ENCODE measurements at regions not wholly inside any gene's neighbourhood (a gene's known extent, or its start where the extent isn't known, plus 50 kb on each side); places are given as distances from the start of the nearest gene placed in this dataset.
"Not testable (repeated sequence)": the region's sequence is repeated elsewhere in the genome, so short reads cannot be mapped to it uniquely, and the experiment has no call there.

DNA sequence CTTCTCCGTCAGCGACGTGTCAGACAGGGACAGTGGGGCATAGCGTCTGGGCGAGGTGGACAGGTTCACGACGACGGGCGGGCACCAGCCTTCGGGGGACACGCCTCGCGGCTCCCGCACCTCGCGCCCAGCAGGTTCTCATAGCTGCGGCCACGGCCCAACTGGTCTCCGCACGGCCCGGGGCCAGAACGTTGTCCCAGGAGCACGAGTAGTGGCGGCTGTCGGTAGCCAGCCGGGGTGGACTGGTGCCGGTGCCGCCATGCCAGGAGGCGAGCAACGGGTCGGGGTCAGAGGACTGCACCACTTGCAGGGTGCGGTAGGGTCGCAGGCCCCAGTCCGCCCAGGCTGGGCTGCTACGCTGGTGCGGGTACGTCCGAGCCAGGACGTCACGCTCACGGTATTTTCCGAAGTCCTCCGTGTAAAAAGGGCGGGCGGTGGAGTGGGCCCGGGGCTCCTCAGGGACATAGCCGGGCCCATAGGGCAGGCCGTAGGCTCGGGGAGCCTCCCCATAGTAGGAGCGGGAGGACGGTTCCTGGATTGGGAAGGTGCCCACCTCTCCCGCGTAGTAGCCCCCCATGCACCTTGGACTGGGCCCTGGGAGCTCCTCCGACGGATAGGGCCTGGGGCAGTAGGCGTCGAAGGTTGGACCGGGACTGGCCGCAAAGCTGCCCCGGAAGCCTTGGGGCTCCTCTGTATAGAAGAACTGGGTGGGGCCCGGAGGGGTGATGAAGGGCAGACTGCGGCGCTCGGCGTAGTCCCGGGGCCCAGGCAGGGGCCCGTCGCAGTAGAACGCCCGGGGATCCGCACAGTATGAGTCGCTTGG is 301.2 kb downstream of the CCDC74A start:
- not testable (repeated sequence) for FAIRE-seq

DNA sequence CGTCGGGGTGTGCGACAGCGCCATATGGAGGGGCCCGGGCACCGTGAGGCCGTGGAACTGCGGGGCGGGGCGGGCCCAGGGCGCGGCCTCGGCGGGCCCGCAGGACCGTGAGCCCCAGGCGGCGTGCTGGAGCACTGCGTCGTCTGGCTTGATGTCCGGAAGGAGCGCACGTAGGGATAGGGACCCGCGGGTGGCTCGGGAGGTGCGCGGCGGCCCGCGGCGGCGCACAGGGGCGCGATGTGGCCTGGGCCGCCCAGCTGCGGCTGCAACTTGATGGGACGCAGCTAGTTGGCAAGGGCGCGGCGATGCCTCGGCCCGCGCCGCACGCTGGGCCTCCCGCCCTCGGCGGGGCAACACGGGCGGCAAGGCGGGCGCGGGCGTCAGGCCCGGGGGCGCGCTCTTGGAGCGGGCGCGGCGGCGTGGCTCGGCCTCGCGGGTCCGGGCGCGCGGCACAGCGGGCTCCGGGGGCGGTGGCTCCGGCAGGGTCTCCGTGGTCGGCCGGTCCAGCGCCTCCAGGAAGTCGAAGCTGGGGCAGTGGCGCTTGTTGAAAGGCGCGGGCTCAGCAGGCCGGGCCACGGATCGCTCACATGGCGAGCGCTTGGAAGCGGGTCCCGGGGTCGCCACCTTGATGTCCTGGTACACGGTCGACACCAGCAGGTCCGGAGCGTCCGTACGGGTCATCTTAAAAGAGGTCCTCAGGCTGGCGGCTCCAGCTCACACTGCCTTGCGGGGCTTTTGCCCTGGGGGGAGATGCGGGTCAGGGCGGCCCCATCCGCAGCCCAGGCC is 302.0 kb downstream of the CCDC74A start:
- not testable (repeated sequence) for FAIRE-seq

DNA sequence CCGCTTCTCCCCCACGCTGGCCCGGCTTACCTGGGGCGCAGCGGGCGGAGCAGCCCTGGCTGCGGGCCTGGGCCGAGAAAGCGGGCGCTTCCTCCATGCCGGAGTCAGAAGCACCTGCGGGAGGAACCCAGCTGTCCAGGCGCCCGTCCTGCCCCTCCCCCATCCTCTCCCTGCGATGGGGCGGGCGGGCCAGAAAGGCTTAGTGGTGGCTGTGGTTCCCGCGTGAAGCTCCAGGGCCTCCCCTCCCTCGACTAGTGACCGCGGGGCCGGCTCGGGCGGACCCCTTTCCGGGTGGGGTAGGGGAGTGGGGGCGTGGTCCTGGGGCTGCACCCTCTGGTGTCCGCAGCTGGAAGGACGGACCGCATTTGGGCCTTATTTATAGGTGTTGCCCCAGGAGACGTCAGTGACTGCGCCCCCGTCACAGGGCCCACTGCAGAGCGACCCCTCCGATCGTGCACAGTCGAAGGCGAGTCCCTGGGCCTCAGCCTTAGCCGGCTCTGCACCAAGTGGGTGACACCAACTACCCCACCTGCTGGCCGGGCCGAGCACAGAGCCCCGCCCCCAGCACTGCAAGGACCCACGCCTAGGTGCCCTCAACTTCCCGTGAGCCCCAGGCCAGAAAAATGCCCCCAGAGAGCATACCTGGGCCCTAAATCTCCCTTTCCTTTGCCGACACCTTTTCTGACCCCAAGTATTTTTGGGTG is 302.7 kb downstream of the CCDC74A start:
- FAIRE-seq = not testable (repeated sequence)

DNA sequence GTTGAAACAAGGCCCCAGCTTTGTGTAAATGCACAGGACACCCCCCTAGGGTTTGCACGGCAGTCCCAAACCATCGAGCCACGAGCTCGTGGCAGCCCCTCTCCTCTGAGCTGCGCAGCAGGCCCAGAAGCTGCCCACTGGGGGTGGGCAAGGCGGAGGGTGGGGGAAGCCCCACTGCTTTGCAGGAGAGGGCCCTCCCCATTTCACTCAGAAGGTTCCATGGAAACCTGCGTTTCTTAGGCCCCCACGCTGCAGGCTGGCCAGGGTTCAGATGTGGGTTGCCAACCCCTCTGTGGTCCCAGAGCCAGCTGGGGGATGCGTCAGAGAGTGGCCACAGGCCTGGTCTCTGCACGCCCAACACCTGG is 303.2 kb downstream of the CCDC74A start:
- not testable (repeated sequence) for FAIRE-seq

DNA sequence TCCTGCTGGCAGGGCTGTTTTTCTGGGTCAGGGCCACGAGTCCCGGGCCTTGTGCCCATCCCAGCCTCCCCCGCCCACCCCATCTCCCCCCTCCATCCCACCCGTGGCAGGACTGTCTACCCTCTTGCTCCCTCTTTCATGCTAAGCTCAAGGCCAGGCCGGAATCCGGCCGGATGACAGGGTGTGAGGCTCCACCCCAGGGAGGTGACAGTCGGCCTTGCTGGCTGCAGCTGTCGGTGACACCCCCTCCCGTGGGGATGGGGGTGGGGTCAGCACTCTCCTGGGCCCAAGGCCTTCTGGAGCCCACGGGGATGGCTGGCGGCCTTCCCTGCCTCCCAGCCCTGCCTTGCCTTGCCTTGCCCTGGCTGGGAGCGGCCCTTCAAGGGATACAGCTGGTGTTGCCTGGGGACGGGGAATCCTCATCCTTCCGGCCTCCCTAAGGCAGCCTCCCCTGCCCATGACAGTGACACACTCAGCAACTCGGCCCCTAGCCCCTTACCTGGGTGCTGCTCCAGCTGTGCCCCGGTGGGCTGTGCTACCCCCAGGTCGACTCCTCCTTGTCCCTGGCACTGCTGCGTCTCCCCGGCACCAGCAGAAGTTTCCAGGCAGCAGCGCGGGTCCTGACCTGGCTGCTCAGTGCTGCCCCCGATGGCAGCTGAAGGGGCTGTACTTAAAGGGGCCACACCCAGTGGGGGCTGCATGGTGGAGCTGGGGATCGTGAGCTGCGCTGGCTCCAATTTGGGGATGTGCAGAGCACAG is 303.9 kb downstream of the CCDC74A start:
- not testable (repeated sequence) for FAIRE-seq

DNA sequence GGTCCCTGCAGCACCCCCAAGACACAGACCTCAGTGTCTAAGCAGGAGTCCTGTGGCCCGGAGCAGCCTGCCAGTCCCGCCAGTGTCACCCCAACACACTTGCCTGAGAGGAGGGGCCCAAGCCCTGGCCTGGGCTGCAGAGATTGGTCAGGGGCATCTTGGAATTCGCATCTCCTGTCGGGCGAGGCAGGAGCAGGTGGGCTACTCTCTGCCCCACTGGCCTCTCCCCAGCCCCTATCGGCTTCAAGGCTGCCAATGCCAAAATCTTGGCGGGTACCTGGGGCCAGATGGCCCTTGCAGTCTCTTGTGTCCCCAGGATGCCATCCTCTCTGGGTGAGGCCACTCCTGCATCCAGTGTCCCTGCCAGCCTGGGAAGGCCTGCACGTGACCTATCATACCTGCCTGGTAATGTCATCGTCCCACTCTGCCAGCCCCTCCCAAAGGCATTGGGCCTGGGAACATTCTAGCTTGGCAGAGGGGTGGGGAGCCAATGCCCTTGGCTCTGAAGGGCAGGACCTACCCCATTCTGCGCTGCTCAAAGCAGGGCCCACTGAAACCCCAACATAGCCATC is 304.6 kb downstream of the CCDC74A start:
- not testable (repeated sequence) for FAIRE-seq

DNA sequence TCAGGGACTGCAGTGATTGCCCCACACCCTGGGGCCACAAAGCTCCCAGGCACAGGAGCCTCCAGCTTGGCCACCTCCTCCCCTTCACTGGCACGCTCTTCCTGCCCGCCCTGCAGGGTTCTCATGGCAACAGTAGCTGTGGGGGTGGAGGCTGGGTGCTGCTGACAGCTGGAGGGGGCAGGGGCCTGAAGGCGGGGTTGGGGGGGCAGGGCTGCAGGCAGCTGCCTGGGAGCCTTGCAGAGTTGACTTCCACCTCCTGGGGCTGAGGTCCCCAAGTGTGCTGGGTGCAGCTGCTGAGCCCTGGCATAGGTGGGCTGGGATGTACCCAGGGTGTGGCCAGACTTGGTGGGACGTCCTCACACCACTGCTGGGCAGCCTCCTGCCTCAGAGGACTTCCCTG is 305.2 kb downstream of the CCDC74A start:
- FAIRE-seq = not testable (repeated sequence)

DNA sequence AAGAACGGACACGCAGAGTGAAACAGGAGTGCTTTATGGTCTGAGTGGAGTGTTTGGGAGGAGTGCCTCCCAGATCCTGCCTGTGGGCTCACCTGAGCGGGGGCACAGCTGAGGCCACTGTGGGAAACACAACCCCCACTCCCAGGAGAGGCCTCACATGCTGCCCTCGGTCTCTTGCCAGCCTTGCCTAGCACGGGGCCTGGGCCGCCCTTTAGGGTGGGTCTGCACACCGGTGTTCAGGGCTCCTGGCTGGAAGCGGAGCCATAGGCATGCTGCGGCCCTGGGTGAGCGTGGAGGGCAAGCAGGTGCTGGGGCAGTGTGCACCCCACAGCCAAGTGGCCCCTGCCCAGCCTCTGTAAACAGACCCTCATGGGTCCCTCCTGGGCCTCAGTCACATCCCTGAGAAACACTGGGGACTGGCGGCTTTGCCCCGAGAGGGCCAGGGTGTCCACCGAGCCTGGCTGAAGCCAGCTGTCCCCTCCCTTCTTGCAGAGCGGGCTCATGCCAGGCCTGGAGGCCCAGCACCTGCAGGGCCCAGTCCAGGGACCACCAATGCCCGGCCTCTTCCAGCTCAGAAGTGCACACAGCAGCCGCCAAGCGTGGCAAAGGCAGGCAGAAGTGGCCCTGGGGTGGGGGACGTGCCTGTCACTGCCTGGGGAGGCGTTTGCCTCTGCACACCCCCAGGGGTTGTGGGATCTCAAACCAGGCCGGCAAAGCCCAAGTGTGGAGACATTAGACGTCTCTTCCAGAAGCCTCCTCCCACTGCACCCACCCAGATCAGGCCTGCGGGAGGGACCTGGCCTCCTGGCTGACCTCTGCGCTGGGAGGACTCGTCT is 305.9 kb downstream of the CCDC74A start:
- not testable (repeated sequence) for FAIRE-seq

DNA sequence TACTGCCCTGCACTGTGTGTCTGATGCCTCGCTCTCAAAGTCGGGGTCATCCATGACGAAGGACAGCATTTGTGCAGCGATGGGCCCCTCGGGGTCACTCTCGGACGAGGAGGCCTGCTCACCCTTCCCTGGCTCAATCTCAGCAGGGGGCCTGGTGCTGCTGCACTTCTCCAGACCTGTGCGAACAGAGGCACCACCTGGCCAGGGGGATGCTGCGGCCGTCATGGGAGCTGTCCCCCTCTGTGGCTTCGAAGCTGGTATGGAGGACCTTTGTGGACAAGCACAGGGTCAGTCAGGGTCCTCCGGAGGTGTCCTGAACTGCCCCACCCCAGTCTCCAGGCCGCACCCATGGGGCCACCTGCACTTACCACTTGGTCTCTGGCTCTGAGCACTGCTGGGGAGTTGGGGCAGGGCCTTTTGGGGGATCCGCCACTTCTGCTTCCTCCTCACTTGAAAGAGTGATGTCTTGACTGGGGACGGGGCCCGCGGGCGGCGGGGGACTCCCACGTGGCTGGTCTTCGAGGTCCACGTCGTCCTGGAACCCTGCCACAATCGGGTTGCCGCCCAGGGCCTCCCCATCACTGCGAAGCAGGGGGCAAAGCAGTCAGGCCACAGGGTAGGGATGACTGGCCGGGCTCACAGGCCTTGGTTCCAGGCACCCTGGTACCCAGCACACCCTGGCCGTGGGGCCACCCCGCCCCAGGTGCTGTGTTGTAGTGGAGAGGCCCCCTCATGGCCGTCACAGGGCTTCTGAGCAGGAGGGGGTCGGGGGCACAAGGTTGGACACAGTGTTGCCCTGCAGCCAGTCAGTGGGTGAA is 306.7 kb downstream of the CCDC74A start:
- FAIRE-seq = not testable (repeated sequence)

DNA sequence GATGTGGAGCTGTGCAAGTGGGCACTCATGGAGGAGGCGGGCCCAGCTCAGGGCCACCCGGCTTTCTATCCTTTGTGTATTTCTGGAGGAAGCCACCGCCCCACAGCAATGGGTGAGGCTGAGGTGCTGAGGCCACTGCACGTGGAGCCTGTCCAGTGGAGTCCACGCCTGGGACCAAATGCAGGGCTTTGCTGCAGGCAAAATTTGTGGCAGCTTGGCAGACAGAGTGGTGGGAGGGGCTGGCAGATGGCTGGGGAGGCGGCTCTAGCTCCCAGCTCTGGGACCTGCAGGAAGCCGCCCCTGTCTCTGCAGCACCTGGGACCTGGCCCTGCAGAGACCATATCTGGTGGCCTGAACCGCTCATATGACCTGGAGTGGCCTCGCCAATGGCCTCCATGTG is 307.3 kb downstream of the CCDC74A start:
- not testable (repeated sequence) for FAIRE-seq

DNA sequence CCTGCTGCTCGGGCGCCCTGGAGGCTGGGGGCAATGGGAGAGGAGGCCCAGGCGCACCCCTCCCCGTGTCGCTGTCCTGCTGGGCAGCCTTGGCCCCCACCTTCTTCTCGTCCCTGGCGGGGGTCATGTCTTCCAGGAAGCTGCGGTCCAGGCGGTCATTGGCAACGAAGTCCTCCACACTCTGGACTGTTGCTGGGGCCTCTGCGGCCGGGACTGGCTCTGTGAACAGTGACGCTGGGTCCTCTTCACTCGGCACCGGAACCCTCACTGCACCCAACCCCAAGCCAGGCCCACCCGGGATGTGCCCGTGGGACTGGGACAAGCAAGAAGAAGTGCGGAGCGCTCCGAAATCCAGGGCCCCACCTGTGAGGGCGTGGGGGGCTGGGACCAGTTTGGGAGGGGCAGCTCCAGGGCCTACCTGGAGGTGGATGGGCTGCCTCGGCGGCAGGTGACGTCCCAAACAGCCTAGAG is 308.0 kb downstream of the CCDC74A start:
- FAIRE-seq = no peak

DNA sequence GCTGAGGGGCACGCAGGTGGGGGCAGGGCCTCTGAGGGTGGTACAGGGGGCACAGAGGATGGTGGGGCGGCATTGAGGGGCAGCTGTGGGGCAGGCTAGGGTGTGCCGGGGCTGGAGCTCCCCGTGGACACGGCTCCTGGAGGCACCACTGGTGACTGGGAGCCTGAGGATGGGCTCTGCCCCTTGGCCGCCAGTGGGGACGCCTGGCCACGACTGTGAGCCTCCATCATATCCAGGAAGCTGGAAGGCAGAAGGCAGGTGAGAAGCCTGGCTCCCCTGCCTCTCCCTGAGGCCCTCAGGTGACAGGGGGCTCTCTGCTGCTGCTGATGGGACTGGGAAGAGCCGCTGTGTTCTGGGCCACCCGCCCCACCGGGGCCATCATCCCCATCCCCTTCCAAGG is 308.4 kb downstream of the CCDC74A start:
- FAIRE-seq = not testable (repeated sequence)

DNA sequence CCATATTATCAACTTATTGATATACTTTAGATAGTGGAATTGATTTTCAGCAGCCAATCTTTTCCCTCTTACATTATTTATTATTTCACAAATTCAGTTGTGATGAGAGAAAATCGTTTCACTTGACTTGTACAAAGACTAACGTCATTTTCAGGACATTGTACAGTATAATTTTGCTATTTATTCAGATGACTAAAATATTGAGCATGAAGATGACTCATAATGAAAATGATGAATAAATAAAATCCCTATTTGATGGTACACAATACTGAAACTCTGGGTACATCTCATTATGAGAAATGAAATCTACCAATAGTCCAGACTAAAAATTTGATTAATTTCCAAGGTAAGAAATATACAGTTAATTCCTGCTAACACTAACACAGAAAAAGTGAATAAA is 316.4 kb downstream of the CCDC74A start:
- FAIRE-seq = not testable (repeated sequence)

DNA sequence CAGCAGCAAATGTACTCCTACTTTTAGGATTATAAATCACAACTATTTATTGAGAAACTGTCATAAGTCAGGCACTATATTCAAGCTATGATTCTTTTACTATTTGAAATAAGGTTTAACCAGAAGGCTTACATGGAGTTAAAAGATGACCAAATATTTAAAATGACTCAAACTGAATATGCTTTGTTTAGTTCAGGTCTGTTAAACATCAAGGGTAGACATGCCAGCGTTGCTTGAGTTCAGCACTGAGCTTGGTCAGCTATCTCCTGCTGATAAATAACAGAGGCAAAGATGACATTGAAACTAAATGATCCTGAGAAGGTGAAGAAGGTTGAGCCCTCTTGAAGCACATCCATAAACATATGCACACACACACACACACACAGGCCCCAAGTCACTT is 305.6 kb downstream of the ANKRD30BL start:
- not testable (repeated sequence) for FAIRE-seq

DNA sequence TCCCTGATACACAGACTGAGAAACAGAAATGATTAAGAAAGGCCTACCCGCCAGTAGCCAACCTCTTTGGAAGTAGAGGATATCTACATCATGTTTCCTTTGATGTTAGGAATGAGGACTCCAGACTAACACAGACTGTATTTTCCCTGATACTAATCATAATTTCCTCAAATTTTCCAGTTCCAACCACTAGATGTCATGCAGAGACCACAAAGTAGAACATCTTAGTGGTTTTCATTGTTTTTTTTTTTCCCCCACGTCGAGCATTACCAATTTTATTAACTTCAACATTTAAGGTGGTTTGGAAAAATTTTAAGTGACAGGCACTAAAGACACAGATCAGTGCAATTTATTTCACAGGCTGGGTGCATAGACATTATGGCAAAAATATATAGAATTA is 303.6 kb downstream of the ANKRD30BL start:
- FAIRE-seq = peak; percentile 21
